HCT116 (cell line): ENCODE measurements at regions not wholly inside any gene's neighbourhood (a gene's known extent, or its start where the extent isn't known, plus 50 kb on each side); places are given as distances from the start of the nearest gene placed in this dataset.

Source experiments
- ATAC-seq: fragments of 200-7000 bp; cut with Tn5 transposase; 2 replicates; pipeline ENCODE4 v1.9.1; 2020; ENCODE audit warnings: mild to moderate bottlenecking, moderate library complexity
- BruUV-seq: library from RNA; stranded (reverse); fragments of 400-500 nt; replicated peaks from 2 replicates; lab custom pipeline; 2021; lab: Mats Ljungman, UMichigan
- CTCF ChIA-PET: fragments of 300-600 bp; sonication (Branson Sonifier 250); formaldehyde crosslinking; loops from one replicate; lab custom pipeline; 2021; ENCODE audit warnings: antibody characterized with exemption; lab: Charles Lee
- POLR2A ChIA-PET: fragments of 300-600, 350-600 bp; sonication (Branson Sonifier 250); formaldehyde crosslinking; loops from one replicate; lab custom pipeline; 2021; ENCODE audit warnings: antibody characterized with exemption; lab: Charles Lee
- RAD21 ChIA-PET, 2 experiments: fragments of 300-600 bp; sonication (Branson Sonifier 250); formaldehyde crosslinking; loops; one replicate each; lab custom pipeline; 2023; ENCODE audit warnings: low total read pairs in 2 of 2; ENCODE audit not compliant: uncharacterized antibody in 2 of 2, unreplicated experiment in 2 of 2, low non-redundant PET in 1 of 2; lab: Charles Lee
- DNase-seq: peaks from one replicate; pipeline ENCODE4 v3.0.0-alpha.2; 2010; ENCODE audit warnings: low read depth, low spot score
- H2AFZ ChIP-seq: fragments of 200-600 bp; shearing (Covaris generic), sonication (generic); 2 replicates; pipeline ENCODE4 v1.6.1; 2017; ENCODE audit warnings: low read depth, mixed run types, mixed read lengths, antibody characterized with exemption, low read length; ENCODE audit not compliant: poor library complexity, severe bottlenecking
- H3K27ac ChIP-seq: 2 replicates; pipeline ENCODE4 v1.5.1; 2012; ENCODE audit warnings: low read depth, low read length
- H3K27me3 ChIP-seq: fragments of 200-600 bp; sonication (generic); 2 replicates; pipeline ENCODE4 v1.6.1; 2016; ENCODE audit warnings: mixed run types, low read length, mixed read lengths; ENCODE audit not compliant: insufficient read depth
- H3K36me3 ChIP-seq, 2 experiments: fragments of 200-500 bp in 1 of 2; fragments of 200-600 bp in 1 of 2; sonication (Bioruptor generic) in 1 of 2; sonication (generic) in 1 of 2; 2 replicates each; pipeline versions ENCODE4 v1.5.1 to v1.6.1; 2014 to 2016; ENCODE audit warnings: low read length in 2 of 2, inconsistent platforms in 1 of 2, mixed read lengths in 1 of 2, mixed run types in 1 of 2; ENCODE audit not compliant: insufficient read depth in 2 of 2, control insufficient read depth in 1 of 2
- H3K4me1 ChIP-seq, 2 experiments: fragments of 200-600 bp in 1 of 2; sonication (generic) in 1 of 2; 2 replicates each; pipeline versions ENCODE4 v1.5.1 to v1.6.1; 2012 to 2017; ENCODE audit warnings: low read length in 2 of 2, inconsistent platforms in 1 of 2, mild to moderate bottlenecking in 1 of 2, mixed read lengths in 1 of 2, mixed run types in 1 of 2, moderate library complexity in 1 of 2; ENCODE audit not compliant: insufficient read depth in 2 of 2, control insufficient read depth in 1 of 2
- H3K4me2 ChIP-seq: fragments of 200-600 bp; sonication (generic); 2 replicates; pipeline ENCODE4 v1.6.1; 2017; ENCODE audit warnings: mixed run types, low read length, mixed read lengths
- H3K4me3 ChIP-seq, 2 experiments: fragments of 200-600 bp in 1 of 2; sonication (generic) in 1 of 2; replicated peaks in 1 of 2; 2 replicates each; pipeline ENCODE4 v1.5.1; 2011 to 2016; ENCODE audit warnings: low read length in 2 of 2, control low read depth in 1 of 2, low read depth in 1 of 2, mild to moderate bottlenecking in 1 of 2, mixed read lengths in 1 of 2, mixed run types in 1 of 2
- H3K79me2 ChIP-seq: fragments of 200-600 bp; sonication (generic); 2 replicates; pipeline ENCODE4 v1.6.1; 2017; ENCODE audit warnings: mild to moderate bottlenecking, mixed run types, low read length, moderate library complexity, mixed read lengths; ENCODE audit not compliant: insufficient read depth
- H3K9ac ChIP-seq: fragments of 200-600 bp; sonication (generic); 2 replicates; pipeline ENCODE4 v1.6.1; 2016; ENCODE audit warnings: low read length, mixed read lengths
- H3K9me2 ChIP-seq: fragments of 200-600 bp; sonication (generic), shearing (Covaris generic); 2 replicates; pipeline ENCODE4 v1.6.1; 2017; ENCODE audit warnings: mixed run types, mild to moderate bottlenecking, moderate library complexity; ENCODE audit not compliant: insufficient read depth
- H3K9me3 ChIP-seq, 2 experiments: fragments of 200-500 bp in 1 of 2; fragments of 200-600 bp in 1 of 2; sonication (Bioruptor generic) in 1 of 2; sonication (generic) in 1 of 2; 2 replicates each; pipeline ENCODE4 v1.6.1; 2014 to 2017; ENCODE audit warnings: low read length in 2 of 2, mixed read lengths in 2 of 2, inconsistent platforms in 1 of 2, low read depth in 1 of 2, mild to moderate bottlenecking in 1 of 2, mixed run types in 1 of 2, moderate library complexity in 1 of 2; ENCODE audit not compliant: control insufficient read depth in 1 of 2, insufficient read depth in 1 of 2
- H4K20me1 ChIP-seq: fragments of 200-600 bp; sonication (generic), shearing (Covaris generic); 2 replicates; pipeline ENCODE4 v1.6.1; 2017; ENCODE audit warnings: mixed run types, mild to moderate bottlenecking, moderate library complexity; ENCODE audit not compliant: insufficient read depth
- CEBPB ChIP-seq: IDR thresholded peaks from 2 replicates; pipeline ENCODE4 v1.6.1; 2012; ENCODE audit warnings: low read depth
- EGR1 ChIP-seq: IDR thresholded peaks from 2 replicates; pipeline ENCODE4 v1.6.1; 2012; ENCODE audit warnings: low read depth
- ELF1 ChIP-seq: IDR thresholded peaks from 2 replicates; pipeline ENCODE4 v1.6.1; 2012; ENCODE audit warnings: low read depth, borderline replicate concordance
- EZH2 ChIP-seq: fragments of 200-600 bp; sonication (generic); IDR thresholded peaks from 2 replicates; pipeline ENCODE4 v1.6.1; 2017; ENCODE audit warnings: antibody characterized with exemption, mixed run types
- JUND ChIP-seq: IDR thresholded peaks from 2 replicates; pipeline ENCODE4 v1.6.1; 2012
- POLR2A ChIP-seq: IDR thresholded peaks from 2 replicates; pipeline ENCODE4 v1.7.0; 2011; ENCODE audit warnings: borderline replicate concordance; ENCODE audit not compliant: insufficient read depth, insufficient read length; ENCODE audit errors: extremely low read depth
- RAD21 ChIP-seq: IDR thresholded peaks from 2 replicates; pipeline ENCODE4 v1.6.1; 2012; ENCODE audit warnings: low read depth, mild to moderate bottlenecking
- ZNF274 ChIP-seq: fragments of 200-500 bp; sonication (Bioruptor generic); IDR thresholded peaks from 2 replicates; pipeline ENCODE4 v1.6.1; 2014; ENCODE audit warnings: mild to moderate bottlenecking, low read depth, low read length, inconsistent platforms
- intact Hi-C: fragments of 100-400 bp; cut with micrococcal nuclease; formaldehyde crosslinking; loops from 2 replicates; pipeline ENCODE4 v1.10.0; 2022
- TF ChIP-seq, protein P1 (sequence below): IDR thresholded peaks from 2 replicates; pipeline ENCODE4 v1.6.1; 2012
- TF ChIP-seq, protein P2 (sequence below), 3 experiments: fragments of 200-600 bp in 1 of 3; sonication (generic) in 1 of 3; IDR thresholded peaks in 2 of 3; conservative IDR thresholded peaks in 1 of 3; 2 replicates each; pipeline ENCODE4 v1.5.1; 2012 to 2017; ENCODE audit warnings: low read depth in 2 of 3, low read length in 2 of 3, antibody characterized with exemption in 1 of 3, borderline replicate concordance in 1 of 3, control low read depth in 1 of 3, mild to moderate bottlenecking in 1 of 3, mixed read lengths in 1 of 3, mixed run types in 1 of 3, moderate library complexity in 1 of 3; ENCODE audit not compliant: insufficient read depth in 1 of 3
- TF ChIP-seq, protein P3 (sequence below): IDR thresholded peaks from 2 replicates; pipeline ENCODE4 v1.6.1; 2012
- TF ChIP-seq, protein P4 (sequence below): IDR thresholded peaks from 2 replicates; pipeline ENCODE4 v1.6.1; 2012; ENCODE audit warnings: low read depth

DNA sequence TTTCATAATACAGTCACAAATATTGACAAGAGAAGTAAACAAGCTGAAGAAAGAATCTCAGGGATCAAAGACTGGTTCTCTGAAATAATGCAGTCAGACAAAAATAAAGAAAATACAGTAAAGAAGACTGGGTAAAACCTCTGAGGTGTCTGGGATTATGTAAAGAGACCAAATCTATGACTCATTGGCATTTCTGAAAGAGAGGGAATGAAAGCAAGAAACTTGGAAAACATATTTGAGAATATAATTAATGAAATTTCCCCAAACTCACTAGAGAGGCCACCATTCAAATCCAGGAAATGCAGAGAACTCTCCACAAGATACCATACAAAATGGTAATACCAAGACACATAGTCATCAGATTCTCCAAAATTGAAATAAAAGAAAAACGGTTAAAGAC lies 53.0 kb upstream of the GPC6 start:
- ATAC-seq, result no peak
- no peaks in the 10 kb centered on the region for H4K20me1 ChIP-seq
- H3K9me3 ChIP-seq, result peaks cover 6 to 17% of the 10 kb centered on the region in 2 experiments; a peak in 2 of 4 replicates
- no peak for DNase-seq
- POLR2A ChIA-PET, result no interaction called here
- H3K36me3 ChIP-seq, result no peaks in the 10 kb centered on the region
- intact Hi-C loops, result no loop called here
- no peak overlapping the region for H2AFZ ChIP-seq
- H3K9me2 ChIP-seq, result no peaks in the 10 kb centered on the region
- H3K4me2 ChIP-seq, result no peak overlapping the region
- H3K9ac ChIP-seq, result no peak overlapping the region
- H3K27me3 ChIP-seq, result no peaks in the 10 kb centered on the region
- CTCF ChIA-PET, result no interaction called here
- H3K4me1 ChIP-seq, result no peaks in the 10 kb centered on the region
- H3K27ac ChIP-seq, result no peak overlapping the region
- TF ChIP-seq, protein P1, sequence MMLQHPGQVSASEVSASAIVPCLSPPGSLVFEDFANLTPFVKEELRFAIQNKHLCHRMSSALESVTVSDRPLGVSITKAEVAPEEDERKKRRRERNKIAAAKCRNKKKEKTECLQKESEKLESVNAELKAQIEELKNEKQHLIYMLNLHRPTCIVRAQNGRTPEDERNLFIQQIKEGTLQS, result no peak
- no peak for TF ChIP-seq CEBPB
- no peak for TF ChIP-seq RAD21
- TF ChIP-seq, protein P2, sequence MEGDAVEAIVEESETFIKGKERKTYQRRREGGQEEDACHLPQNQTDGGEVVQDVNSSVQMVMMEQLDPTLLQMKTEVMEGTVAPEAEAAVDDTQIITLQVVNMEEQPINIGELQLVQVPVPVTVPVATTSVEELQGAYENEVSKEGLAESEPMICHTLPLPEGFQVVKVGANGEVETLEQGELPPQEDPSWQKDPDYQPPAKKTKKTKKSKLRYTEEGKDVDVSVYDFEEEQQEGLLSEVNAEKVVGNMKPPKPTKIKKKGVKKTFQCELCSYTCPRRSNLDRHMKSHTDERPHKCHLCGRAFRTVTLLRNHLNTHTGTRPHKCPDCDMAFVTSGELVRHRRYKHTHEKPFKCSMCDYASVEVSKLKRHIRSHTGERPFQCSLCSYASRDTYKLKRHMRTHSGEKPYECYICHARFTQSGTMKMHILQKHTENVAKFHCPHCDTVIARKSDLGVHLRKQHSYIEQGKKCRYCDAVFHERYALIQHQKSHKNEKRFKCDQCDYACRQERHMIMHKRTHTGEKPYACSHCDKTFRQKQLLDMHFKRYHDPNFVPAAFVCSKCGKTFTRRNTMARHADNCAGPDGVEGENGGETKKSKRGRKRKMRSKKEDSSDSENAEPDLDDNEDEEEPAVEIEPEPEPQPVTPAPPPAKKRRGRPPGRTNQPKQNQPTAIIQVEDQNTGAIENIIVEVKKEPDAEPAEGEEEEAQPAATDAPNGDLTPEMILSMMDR (IDR thresholded peaks at IDR 0.05 in 2 of 3, conservative IDR thresholded peaks at IDR 0.05 in 1 of 3; ENCODE audit: borderline replicate concordance in 1 of 3, insufficient read depth in 1 of 3, low read depth in 2 of 3, low read length in 2 of 3), result no peak
- no peak for TF ChIP-seq ZNF274
- no peak for TF ChIP-seq EGR1
- TF ChIP-seq, protein P3, sequence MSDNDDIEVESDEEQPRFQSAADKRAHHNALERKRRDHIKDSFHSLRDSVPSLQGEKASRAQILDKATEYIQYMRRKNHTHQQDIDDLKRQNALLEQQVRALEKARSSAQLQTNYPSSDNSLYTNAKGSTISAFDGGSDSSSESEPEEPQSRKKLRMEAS, result no peak
- no peak for TF ChIP-seq POLR2A
- TF ChIP-seq, all 23 proteins: peak for 0
- Histone ChIP-seq H3K4me3 (no peak overlapping the region), H3K79me2 (no peaks in the 10 kb centered on the region)
- RAD21 ChIA-PET, result no interaction called here
- no TSS peak for BruUV-seq

DNA sequence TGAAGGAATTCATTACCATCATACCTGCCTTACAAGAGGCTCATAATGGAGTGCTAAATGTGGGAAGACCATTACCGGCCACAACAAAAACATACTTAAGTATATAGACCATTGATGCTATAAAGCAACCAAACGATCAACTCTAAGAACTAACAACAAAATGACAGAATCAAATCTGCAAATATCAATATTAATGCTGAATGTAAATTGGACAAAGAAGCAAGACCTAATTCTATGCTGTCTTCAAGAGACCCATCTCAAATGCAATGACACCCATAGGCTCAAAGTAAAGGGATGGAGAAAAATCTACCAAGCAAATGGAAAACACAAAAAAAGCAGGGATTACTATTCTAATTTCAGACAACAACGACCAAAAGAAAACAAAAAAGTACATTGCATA lies 52.3 kb upstream of the GPC6 start:
- no TSS peak for BruUV-seq
- H3K79me2 ChIP-seq, result no peaks in the 10 kb centered on the region
- no peak overlapping the region for H3K4me2 ChIP-seq
- no peaks in the 10 kb centered on the region for H4K20me1 ChIP-seq
- no peaks in the 10 kb centered on the region for H3K4me1 ChIP-seq
- ChIA-PET CTCF (no interaction called here), RAD21 (no interaction called here), POLR2A (no interaction called here)
- no peaks in the 10 kb centered on the region for H3K27me3 ChIP-seq
- peaks cover 6 to 14% of the 10 kb centered on the region in 2 experiments; a peak in 2 of 4 replicates for H3K9me3 ChIP-seq
- H3K9ac ChIP-seq, result no peak overlapping the region
- no peak overlapping the region for H3K4me3 ChIP-seq
- ATAC-seq, result no peak
- no peaks in the 10 kb centered on the region for H3K9me2 ChIP-seq
- H2AFZ ChIP-seq, result no peak overlapping the region
- no peaks in the 10 kb centered on the region for H3K36me3 ChIP-seq
- no peak overlapping the region for H3K27ac ChIP-seq
- intact Hi-C loops, result no loop called here
- no peak for DNase-seq
- TF ChIP-seq, protein P4, sequence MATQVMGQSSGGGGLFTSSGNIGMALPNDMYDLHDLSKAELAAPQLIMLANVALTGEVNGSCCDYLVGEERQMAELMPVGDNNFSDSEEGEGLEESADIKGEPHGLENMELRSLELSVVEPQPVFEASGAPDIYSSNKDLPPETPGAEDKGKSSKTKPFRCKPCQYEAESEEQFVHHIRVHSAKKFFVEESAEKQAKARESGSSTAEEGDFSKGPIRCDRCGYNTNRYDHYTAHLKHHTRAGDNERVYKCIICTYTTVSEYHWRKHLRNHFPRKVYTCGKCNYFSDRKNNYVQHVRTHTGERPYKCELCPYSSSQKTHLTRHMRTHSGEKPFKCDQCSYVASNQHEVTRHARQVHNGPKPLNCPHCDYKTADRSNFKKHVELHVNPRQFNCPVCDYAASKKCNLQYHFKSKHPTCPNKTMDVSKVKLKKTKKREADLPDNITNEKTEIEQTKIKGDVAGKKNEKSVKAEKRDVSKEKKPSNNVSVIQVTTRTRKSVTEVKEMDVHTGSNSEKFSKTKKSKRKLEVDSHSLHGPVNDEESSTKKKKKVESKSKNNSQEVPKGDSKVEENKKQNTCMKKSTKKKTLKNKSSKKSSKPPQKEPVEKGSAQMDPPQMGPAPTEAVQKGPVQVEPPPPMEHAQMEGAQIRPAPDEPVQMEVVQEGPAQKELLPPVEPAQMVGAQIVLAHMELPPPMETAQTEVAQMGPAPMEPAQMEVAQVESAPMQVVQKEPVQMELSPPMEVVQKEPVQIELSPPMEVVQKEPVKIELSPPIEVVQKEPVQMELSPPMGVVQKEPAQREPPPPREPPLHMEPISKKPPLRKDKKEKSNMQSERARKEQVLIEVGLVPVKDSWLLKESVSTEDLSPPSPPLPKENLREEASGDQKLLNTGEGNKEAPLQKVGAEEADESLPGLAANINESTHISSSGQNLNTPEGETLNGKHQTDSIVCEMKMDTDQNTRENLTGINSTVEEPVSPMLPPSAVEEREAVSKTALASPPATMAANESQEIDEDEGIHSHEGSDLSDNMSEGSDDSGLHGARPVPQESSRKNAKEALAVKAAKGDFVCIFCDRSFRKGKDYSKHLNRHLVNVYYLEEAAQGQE, result no peak
- no peak for TF ChIP-seq CEBPB
- TF ChIP-seq ZNF274, result no peak
- TF ChIP-seq EZH2, result no peak
- no peak for TF ChIP-seq JUND
- TF ChIP-seq ELF1, result no peak
- TF ChIP-seq, protein P1, result no peak
